Liver (tissue), 8 donors: ENCODE measurements at regions not wholly inside any gene's neighbourhood (a gene's known extent, or its start where the extent isn't known, plus 50 kb on each side); places are given as distances from the start of the nearest gene placed in this dataset.

ENCODE experiments used
- DNase-seq: peaks from one replicate; pipeline ENCODE4 v3.0.0-alpha.2; 2017; ENCODE audit warnings: low spot score
- H3K27ac ChIP-seq, 2 donors: one replicate each; pipeline ENCODE4 v1.7.0; 2013; ENCODE audit warnings: inconsistent platforms in 2 of 2, low read length in 2 of 2, control low read depth in 1 of 2, low read depth in 1 of 2, mild to moderate bottlenecking in 1 of 2
- H3K27me3 ChIP-seq, 4 donors: one replicate each; pipeline versions ENCODE4 v1.6.1 to v1.7.0; 2013; ENCODE audit warnings: low read length in 3 of 4, inconsistent platforms in 1 of 4, mild to moderate bottlenecking in 1 of 4, moderate library complexity in 1 of 4; ENCODE audit not compliant: control insufficient read depth in 4 of 4, insufficient read depth in 4 of 4
- H3K36me3 ChIP-seq, 4 donors: one replicate each; pipeline versions ENCODE4 v1.6.1 to v1.7.0; 2013; ENCODE audit warnings: low read length in 3 of 4, mild to moderate bottlenecking in 3 of 4, low read depth in 1 of 4, moderate library complexity in 1 of 4; ENCODE audit not compliant: control insufficient read depth in 4 of 4, insufficient read depth in 3 of 4
- H3K4me1 ChIP-seq, 4 donors: one replicate each; pipeline versions ENCODE4 v1.6.1 to v1.7.0; 2013; ENCODE audit warnings: low read length in 3 of 4, mild to moderate bottlenecking in 3 of 4, moderate library complexity in 1 of 4; ENCODE audit not compliant: control insufficient read depth in 4 of 4, insufficient read depth in 4 of 4
- H3K4me3 ChIP-seq, 3 donors: one replicate each; pipeline versions ENCODE4 v1.6.1 to v1.7.0; 2013; ENCODE audit warnings: low read length in 3 of 3, control low read depth in 1 of 3, low read depth in 1 of 3, mild to moderate bottlenecking in 1 of 3
- H3K9ac ChIP-seq, 2 donors: one replicate each; pipeline ENCODE4 v1.7.0; 2013; ENCODE audit warnings: low read length in 2 of 2, mild to moderate bottlenecking in 2 of 2, moderate library complexity in 2 of 2, control low read depth in 1 of 2, low read depth in 1 of 2
- H3K9me3 ChIP-seq, 4 donors: one replicate each; pipeline versions ENCODE4 v1.6.1 to v1.7.0; 2013; ENCODE audit warnings: low read length in 3 of 4; ENCODE audit not compliant: control insufficient read depth in 4 of 4
- ATF3 ChIP-seq: IDR thresholded peaks from 2 replicates; pipeline ENCODE4 v1.6.1; 2016; ENCODE audit warnings: antibody characterized with exemption
- CTCF ChIP-seq: fragments of 150-350 bp; IDR thresholded peaks from 2 replicates; pipeline ENCODE4 v1.5.1; 2017; ENCODE audit warnings: improper control_type of control experiment, low read depth, low read length; ENCODE audit not compliant: missing input control
- EGR1 ChIP-seq, 2 donors: IDR thresholded peaks; 2 replicates each; pipeline ENCODE4 v1.6.1; 2016 to 2018; ENCODE audit warnings: antibody characterized with exemption in 2 of 2, low read depth in 2 of 2
- FOXA1 ChIP-seq: IDR thresholded peaks from 2 replicates; pipeline ENCODE4 v1.6.1; 2016; ENCODE audit warnings: antibody characterized with exemption
- FOXA2 ChIP-seq: IDR thresholded peaks from 2 replicates; pipeline ENCODE4 v1.6.1; 2016; ENCODE audit warnings: antibody characterized with exemption
- GABPA ChIP-seq, 2 donors: IDR thresholded peaks in 1 of 2; conservative IDR thresholded peaks in 1 of 2; 2 replicates each; pipeline ENCODE4 v1.6.1; 2016; ENCODE audit warnings: antibody characterized with exemption in 2 of 2, mild to moderate bottlenecking in 1 of 2, moderate library complexity in 1 of 2
- HNF4A ChIP-seq, 2 donors: conservative IDR thresholded peaks; 2 replicates each; pipeline ENCODE4 v1.6.1; 2016; ENCODE audit warnings: antibody characterized with exemption in 2 of 2, mild to moderate bottlenecking in 2 of 2
- HNF4G ChIP-seq: IDR thresholded peaks from 2 replicates; pipeline ENCODE4 v1.6.1; 2016; ENCODE audit warnings: antibody characterized with exemption
- JUND ChIP-seq, 2 donors: IDR thresholded peaks; 2 replicates each; pipeline ENCODE4 v1.6.1; 2016; ENCODE audit warnings: antibody characterized with exemption in 2 of 2
- MAX ChIP-seq: IDR thresholded peaks from 2 replicates; pipeline ENCODE4 v1.6.1; 2016; ENCODE audit warnings: antibody characterized with exemption
- NR2F2 ChIP-seq: IDR thresholded peaks from 2 replicates; pipeline ENCODE4 v1.6.1; 2016; ENCODE audit warnings: antibody characterized with exemption
- RAD21 ChIP-seq, 2 donors: IDR thresholded peaks; 2 replicates each; pipeline ENCODE4 v1.6.1; 2016; ENCODE audit warnings: antibody characterized with exemption in 2 of 2, mild to moderate bottlenecking in 2 of 2
- REST ChIP-seq: IDR thresholded peaks from 2 replicates; pipeline ENCODE4 v1.6.1; 2016; ENCODE audit warnings: antibody characterized with exemption, mild to moderate bottlenecking
- RXRA ChIP-seq, 2 donors: IDR thresholded peaks; 2 replicates each; pipeline ENCODE4 v1.6.1; 2017 to 2018; ENCODE audit warnings: antibody characterized with exemption in 2 of 2, mild to moderate bottlenecking in 1 of 2
- SP1 ChIP-seq: IDR thresholded peaks from 2 replicates; pipeline ENCODE4 v1.6.1; 2018; ENCODE audit warnings: antibody characterized with exemption, mild to moderate bottlenecking
- TAF1 ChIP-seq: conservative IDR thresholded peaks from 2 replicates; pipeline ENCODE4 v1.6.1; 2016; ENCODE audit warnings: antibody characterized with exemption, mild to moderate bottlenecking
- YY1 ChIP-seq: IDR thresholded peaks from 2 replicates; pipeline ENCODE4 v1.6.1; 2016; ENCODE audit warnings: antibody characterized with exemption, mild to moderate bottlenecking
- ZBTB33 ChIP-seq: IDR thresholded peaks from 2 replicates; pipeline ENCODE4 v1.6.1; 2016; ENCODE audit warnings: antibody characterized with exemption
- WGBS: extraction: QIAGEN DNeasy Blood & Tissue Kit; methylation state at CpG from one replicate; pipeline ENCODE4 v1.1.7; 2013; 5-methylcytosine and 5-hydroxymethylcytosine counted together
- donor health status: healthy.
- donor health status: healthy.
- donor health status: healthy.
- donor health status: healthy.
- donor health status: healthy.

GRCh38 chr20:51276296-51276695 is 253.4 kb upstream of the KCNG1 start:
- no peak for DNase-seq
- H3K9me3 ChIP-seq: peaks cover 0 to 2% (median 0%) of the 10 kb centered on the region in 4 donors
- peaks cover 0 to 4% (median 3%) of the 10 kb centered on the region in 4 donors for H3K27me3 ChIP-seq
- H3K27ac ChIP-seq: no peak overlapping the region
- H3K9ac ChIP-seq: no peak overlapping the region
- 62% methylated on average over 9 of the region's 9 CpGs for WGBS
- no peak overlapping the region for H3K4me3 ChIP-seq
- H3K4me1 ChIP-seq: no peaks in the 10 kb centered on the region
- TF ChIP-seq HNF4G (no peak), FOXA2 (no peak), REST (no peak), ZBTB33 (no peak), SP1 (no peak), YY1 (no peak), GABPA (IDR thresholded peaks at IDR 0.05 in 1 of 2, conservative IDR thresholded peaks at IDR 0.05 in 1 of 2) (no peak), FOXA1 (no peak), NR2F2 (no peak), RXRA (IDR thresholded peaks at IDR 0.05) (no peak), MAX (no peak), HNF4A (conservative IDR thresholded peaks at IDR 0.05) (no peak), ATF3 (no peak), JUND (IDR thresholded peaks at IDR 0.05) (no peak), CTCF (no peak), EGR1 (IDR thresholded peaks at IDR 0.05; ENCODE audit: low read depth in 2 of 2) (no peak), TAF1 (no peak), RAD21 (IDR thresholded peaks at IDR 0.05) (no peak)
- no peaks in the 10 kb centered on the region for H3K36me3 ChIP-seq
